NCI-H2081 (cell line): ENCODE measurements at regions not wholly inside any gene's neighbourhood (a gene's known extent, or its start where the extent isn't known, plus 50 kb on each side); places are given as distances from the start of the nearest gene placed in this dataset.

Source experiments
- DNase-seq, 2 experiments: peaks; one replicate each; lab custom pipeline; 2025; lab: John Stamatoyannopoulos, UW

GRCh38 chr1:233518344-233518743 is 95.6 kb upstream of the KCNK1 start:
- peak; percentile 11 to 15 for DNase-seq

GRCh38 chr1:233520261-233521191 is 93.4 kb upstream of the KCNK1 start:
- DNase-seq, result no peak

DNA sequence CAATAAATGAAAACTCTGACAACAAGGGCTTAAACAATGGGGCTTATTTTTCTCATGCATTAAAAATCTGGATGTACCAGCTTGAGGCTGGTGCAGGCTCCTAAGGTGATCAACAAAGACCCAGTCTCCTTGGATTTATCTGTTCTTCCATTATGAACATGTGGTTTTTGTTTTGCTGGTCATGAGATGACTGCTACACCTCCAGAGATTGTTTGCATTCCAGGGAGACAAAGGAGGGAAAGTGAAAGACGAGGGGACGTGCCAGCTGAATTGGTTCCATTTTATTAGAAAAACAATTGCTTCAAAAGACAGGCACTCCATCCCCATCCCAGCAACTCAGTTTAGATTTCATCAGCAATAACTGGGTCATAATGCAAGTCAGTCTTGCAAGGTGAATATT is 90.9 kb upstream of the KCNK1 start:
- DNase-seq, result no peak

DNA sequence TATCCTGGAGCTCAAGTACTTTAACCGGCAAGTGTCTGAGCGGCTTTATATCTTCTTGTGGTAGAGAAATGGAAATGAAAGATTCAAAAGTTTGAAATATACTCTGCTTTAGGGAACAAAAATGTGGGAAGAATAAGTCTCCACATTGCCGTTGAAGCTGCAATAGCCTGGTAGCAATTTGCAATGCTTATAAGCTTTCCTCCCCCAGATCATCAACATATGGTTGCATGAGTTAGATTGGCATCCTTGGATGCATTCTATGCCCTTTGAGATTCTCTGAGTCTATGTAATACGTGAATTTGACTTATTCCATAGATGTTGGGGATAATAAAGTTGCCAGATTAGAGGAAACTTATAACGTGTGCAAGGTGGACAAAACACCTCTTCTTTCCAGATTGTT is 86.1 kb upstream of the KCNK1 start:
- no peak for DNase-seq

DNA sequence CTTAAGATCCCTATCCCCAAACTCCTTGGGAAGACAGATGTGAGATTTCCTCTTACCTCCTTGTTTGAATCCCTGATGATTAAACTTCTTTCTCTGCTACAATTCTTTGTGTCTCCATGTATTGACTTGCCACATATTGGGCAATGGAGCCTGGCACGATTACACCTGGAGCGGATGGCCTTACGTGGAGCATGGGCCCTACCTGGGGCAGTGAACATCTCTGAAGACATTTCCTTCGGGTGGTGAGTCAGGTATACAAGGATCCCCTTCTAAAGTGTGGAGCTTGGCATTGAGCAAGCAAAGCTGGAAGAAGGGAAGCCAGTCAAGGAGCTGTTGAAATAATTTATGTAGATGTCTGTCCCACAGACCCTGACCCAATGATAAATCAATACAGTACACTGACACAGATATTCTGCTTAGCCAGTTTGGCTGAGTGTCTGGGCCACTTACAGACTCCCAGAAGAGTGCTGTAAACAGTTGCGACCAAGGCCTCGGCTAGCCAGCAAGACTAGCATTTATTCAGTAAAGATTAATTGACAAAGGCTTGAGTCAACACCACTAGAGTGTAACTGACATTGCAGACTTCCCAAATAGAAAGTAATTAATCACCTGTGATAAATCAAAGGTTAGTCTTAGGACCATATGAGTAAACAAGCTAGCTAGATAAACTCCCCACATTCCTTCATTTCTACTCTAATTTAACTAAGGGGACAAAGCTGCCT is 83.1 kb upstream of the KCNK1 start:
- DNase-seq, result no peak

DNA sequence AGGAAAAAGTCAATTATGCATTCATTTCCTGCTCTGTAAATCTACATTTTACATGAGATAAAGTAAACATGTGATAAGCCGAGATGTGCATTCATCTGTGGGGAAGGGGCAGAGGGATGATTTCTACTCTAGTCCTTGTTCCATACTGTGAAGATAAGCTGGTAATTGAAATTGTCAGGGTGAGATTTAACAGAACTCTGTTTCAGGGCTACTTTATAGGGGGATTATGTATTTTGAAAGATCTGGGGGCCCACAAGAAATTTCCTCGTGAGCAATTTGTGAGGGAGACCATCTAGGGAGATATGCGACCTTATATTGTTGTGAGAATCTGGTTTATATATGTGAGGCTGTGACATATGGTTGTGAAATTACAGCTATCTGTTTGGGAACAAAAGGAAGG is 73.1 kb upstream of the KCNK1 start:
- DNase-seq, result no peak

GRCh38 chr1:233543338-233544255 is 70.3 kb upstream of the KCNK1 start:
- DNase-seq, result no peak

DNA sequence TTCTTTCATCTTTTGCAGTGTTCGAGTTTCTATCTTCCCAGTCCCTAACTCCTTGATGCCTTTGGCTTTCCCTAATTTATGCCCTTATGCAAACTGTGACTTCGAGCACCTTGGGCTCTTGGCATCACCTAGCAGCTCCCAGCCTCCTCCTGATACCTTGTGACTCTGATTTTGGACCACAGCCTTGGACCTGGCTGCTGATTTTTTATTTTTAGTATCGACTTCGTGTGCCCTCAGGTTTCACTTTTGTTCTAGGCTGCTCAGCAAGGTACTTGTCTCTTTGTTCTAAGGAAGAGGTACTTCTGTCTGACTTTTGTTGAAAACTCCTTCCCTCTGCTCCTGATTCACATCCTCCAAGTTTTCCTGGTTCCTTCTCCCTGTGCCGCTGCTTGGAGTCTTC is 69.6 kb upstream of the KCNK1 start:
- DNase-seq, result no peak

DNA sequence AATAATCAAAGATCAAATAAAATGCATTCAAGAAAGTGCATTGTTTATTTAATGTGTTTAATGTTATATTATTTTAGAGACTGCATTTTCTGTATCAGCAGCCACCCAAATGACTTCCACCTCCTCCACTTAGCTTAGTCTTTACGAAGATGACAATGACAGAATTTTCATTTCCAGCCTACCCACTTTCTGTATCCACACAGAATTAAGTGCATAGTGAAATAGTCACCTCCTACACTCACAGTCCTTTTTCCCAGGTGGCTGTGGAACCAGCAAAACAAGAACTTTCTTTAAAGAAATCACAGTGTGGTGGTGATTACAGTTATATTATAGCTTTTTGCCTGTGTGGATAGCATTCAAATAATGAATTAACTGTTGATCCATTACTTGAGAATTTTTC is 66.2 kb upstream of the KCNK1 start:
- DNase-seq, result no peak

DNA sequence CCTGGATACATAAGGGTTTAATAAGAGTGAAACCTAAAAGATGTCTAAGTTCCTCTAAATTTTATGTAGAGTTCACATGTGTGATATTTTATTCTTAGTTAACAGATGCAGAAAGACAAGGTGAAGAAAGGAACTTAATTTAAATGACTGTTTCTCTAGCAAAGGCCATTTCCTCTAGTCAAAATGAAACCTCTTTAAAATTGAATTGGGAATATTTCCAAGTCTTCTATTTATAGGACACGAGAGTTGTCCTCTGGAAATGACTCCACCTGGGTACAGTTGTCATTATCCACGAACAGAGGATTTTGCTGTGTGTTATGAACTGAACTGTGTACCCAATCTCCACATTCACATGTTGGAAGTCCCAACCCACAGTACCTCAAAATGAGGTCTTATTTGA is 64.5 kb upstream of the KCNK1 start:
- DNase-seq, result peak in 1 of 2 experiments; percentile 22

- no peak for DNase-seq
Observed at GRCh38 chr1:233549917-233550316, 64.0 kb upstream of the KCNK1 start.

DNA sequence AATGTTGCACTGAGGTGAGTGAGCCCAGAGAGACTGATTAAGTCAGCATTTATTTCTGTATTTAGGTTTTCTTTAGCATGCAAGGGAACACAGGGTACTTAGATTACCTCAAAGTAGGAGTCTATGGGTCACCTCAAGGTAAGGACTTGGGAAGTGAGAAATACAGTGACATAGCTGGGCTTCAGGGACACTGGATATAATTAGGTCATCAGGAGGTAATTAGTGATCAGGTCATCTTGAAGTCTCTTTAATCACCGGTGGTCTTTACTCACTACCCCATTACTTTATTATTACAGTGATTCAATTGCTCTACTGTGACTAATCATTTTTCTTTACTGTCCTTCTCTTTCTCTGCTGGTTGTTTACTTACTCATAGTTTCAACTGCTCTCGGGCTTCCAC is 59.9 kb upstream of the KCNK1 start:
- no peak for DNase-seq

DNA sequence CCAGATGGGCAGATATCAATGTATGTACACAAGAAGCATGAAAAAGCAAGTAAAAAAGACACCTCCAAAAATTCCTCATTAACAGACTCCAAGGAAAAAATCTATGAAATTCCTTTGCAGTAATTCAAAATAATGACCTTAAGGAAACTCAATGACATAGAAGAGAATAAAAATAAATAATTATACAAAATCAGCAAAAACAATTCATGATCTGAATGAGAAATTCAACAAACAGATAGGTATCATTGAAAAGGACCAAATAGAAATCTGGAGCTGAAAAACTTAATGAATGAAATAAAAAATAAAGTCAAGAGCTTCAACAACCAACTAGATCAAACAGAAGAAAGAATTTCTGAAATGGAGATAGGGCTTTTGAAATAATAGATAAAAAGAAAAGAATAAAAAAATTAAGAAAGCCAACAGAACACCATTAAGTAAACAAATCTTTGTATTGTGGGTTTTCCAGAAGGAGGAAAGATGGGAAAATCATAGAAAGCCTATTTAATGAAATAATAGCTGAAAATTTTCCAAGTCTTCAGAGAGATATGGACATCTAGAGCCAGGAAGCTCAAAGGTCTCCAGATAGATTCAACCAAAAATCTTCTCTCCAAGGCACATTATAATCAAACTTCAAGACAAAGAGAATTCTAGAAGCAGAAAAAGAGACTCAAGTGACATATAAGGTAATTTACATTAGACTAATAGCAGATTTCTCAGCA is 52.0 kb upstream of the KCNK1 start:
- no peak for DNase-seq
